ENCODE measurements at regions not wholly inside any gene's neighbourhood (a gene's known extent, or its start where the extent isn't known, plus 50 kb on each side); places are given as distances from the start of the nearest gene placed in this dataset.

GRCh38 chr9:13432904-13433303 is 153.4 kb upstream of the MPDZ start:
- TF ChIP-seq EZH2phosphoT487 (IDR thresholded peaks at IDR 0.05; ENCODE audit: insufficient read depth, low read depth) = no peak
- no peak for TF ChIP-seq EZH2 (IDR thresholded peaks at IDR 0.05; ENCODE audit: insufficient read depth, poor library complexity, severe bottlenecking)

Measured in GM23248 (cell line).